GM19395 (cell line): ENCODE measurements at regions not wholly inside any gene's neighbourhood (a gene's known extent, or its start where the extent isn't known, plus 50 kb on each side); places are given as distances from the start of the nearest gene placed in this dataset.
"Not testable (repeated sequence)": the region's sequence is repeated elsewhere in the genome, so short reads cannot be mapped to it uniquely, and the experiment has no call there.

Experiments used
- ATAC-seq: cut with Tn5 transposase; IDR thresholded peaks from one replicate; pipeline ENCODE4 v1.9.1; 2021; ENCODE audit warnings: mild to moderate bottlenecking, moderate library complexity; ENCODE audit not compliant: unreplicated experiment

DNA sequence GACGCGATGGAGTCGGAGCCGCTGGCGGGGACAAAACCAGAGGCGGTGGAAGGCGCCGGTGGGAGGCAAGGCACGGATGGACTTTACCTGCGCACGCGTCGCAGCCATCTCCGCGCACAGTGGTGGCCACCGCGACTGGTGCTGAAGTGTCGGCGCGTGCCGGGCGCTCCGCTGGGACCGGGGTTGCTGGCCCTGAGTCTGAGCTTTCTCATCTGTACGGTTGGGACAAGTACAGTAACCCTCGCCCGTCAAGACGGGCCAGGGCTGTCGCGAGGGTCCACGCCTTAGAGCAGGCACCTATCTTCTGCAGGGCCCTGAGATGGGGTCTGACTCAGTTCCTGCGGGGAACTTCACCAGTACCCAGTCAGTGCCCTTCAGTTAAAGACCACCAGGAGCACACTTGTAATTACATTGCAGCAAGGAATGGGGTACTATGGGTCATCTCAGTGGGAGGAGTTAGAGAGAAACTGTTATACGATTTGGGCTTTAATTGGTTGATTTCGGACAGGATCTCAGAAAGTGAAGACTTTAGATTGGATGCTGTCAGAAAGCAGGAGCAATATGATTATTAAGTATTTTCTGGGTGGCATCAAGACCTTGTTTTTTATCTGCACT, 385.6 kb downstream of the SPATA31A6 start:
- not testable (repeated sequence) for ATAC-seq

GRCh38 chr9:42577851-42578250, 394.4 kb downstream of the SPATA31A6 start:
- not testable (repeated sequence) for ATAC-seq
